ENCODE measurements at regions not wholly inside any gene's neighbourhood (a gene's known extent, or its start where the extent isn't known, plus 50 kb on each side); places are given as distances from the start of the nearest gene placed in this dataset.

- no peak for ATAC-seq
- no peak for TF ChIP-seq CTCF (IDR thresholded peaks at IDR 0.05)
- H3K9me3 ChIP-seq, result no peaks in the 10 kb centered on the region
- no peak overlapping the region for H3K4me3 ChIP-seq
- intact Hi-C loops (cut with DNase I, micrococcal nuclease), result no loop called here
- DNase-seq, result no peak
- H3K36me3 ChIP-seq (ENCODE audit: low read depth), result no peaks in the 10 kb centered on the region
- H3K4me1 ChIP-seq (ENCODE audit: low read depth), result no peaks in the 10 kb centered on the region
Measured at GRCh38 chr18:65336411-65336810, 414.4 kb upstream of the CDH7 start.

GRCh38 chr18:65329010-65329409 lies 421.8 kb upstream of the CDH7 start:
- Histone ChIP-seq H3K4me1 (ENCODE audit: low read depth) (no peaks in the 10 kb centered on the region), H3K9me3 (no peaks in the 10 kb centered on the region), H3K4me3 (no peak overlapping the region), H3K36me3 (ENCODE audit: low read depth) (no peaks in the 10 kb centered on the region)
- intact Hi-C loops (cut with DNase I, micrococcal nuclease), result no loop called here
- no peak for DNase-seq
- ATAC-seq, result no peak
- TF ChIP-seq CTCF (IDR thresholded peaks at IDR 0.05), result no peak

GRCh38 chr18:65326805-65327204 lies 424.0 kb upstream of the CDH7 start:
- H3K4me1 ChIP-seq (ENCODE audit: low read depth), result no peaks in the 10 kb centered on the region
- DNase-seq (no peak), ATAC-seq (no peak)
- H3K36me3 ChIP-seq (ENCODE audit: low read depth), result no peaks in the 10 kb centered on the region
- no peak overlapping the region for H3K4me3 ChIP-seq
- TF ChIP-seq CTCF (IDR thresholded peaks at IDR 0.05), result no peak
- no peaks in the 10 kb centered on the region for H3K9me3 ChIP-seq
- intact Hi-C loops (cut with DNase I, micrococcal nuclease), result no loop called here

- intact Hi-C loops (cut with DNase I, micrococcal nuclease), result no loop called here
Measured at GRCh38 chr18:65322895-65323294, 427.9 kb upstream of the CDH7 start.

GRCh38 chr18:65298422-65298821 lies 452.4 kb upstream of the CDH7 start:
- no peaks in the 10 kb centered on the region for H3K9me3 ChIP-seq
- ATAC-seq (no peak), DNase-seq (no peak)
- H3K4me3 ChIP-seq, result no peak overlapping the region
- intact Hi-C loops (cut with DNase I, micrococcal nuclease), result no loop called here
- no peak for TF ChIP-seq CTCF (IDR thresholded peaks at IDR 0.05)
- no peaks in the 10 kb centered on the region for H3K36me3 ChIP-seq (ENCODE audit: low read depth)
- H3K4me1 ChIP-seq (ENCODE audit: low read depth), result no peaks in the 10 kb centered on the region

More at GRCh38 chr18:65322895-65323294, 427.9 kb upstream of the CDH7 start:
- TF ChIP-seq CTCF (IDR thresholded peaks at IDR 0.05), result no peak
- H3K4me1 ChIP-seq (ENCODE audit: low read depth), result no peaks in the 10 kb centered on the region
- no peaks in the 10 kb centered on the region for H3K36me3 ChIP-seq (ENCODE audit: low read depth)
- ATAC-seq (no peak), DNase-seq (no peak)
- H3K4me3 ChIP-seq, result no peak overlapping the region
- no peaks in the 10 kb centered on the region for H3K9me3 ChIP-seq

GRCh38 chr18:65288908-65289307 lies 461.9 kb upstream of the CDH7 start:
- TF ChIP-seq CTCF (IDR thresholded peaks at IDR 0.05), result no peak
- H3K36me3 ChIP-seq (ENCODE audit: low read depth), result no peaks in the 10 kb centered on the region

More at GRCh38 chr18:65288908-65289307, 461.9 kb upstream of the CDH7 start:
- Histone ChIP-seq H3K4me1 (ENCODE audit: low read depth) (no peaks in the 10 kb centered on the region), H3K9me3 (no peaks in the 10 kb centered on the region), H3K4me3 (no peak overlapping the region)
- DNase-seq (no peak), ATAC-seq (no peak)
- intact Hi-C loops (cut with DNase I, micrococcal nuclease), result no loop called here

Measured in mucosa of descending colon (tissue), 3 donors.